NCI-H748 treated with DMSO at 0.1 percent for 48 hours (cell line): ENCODE measurements at regions not wholly inside any gene's neighbourhood (a gene's known extent, or its start where the extent isn't known, plus 50 kb on each side); places are given as distances from the start of the nearest gene placed in this dataset.

Source experiments
- DNase-seq: peaks from one replicate; lab custom pipeline; 2025; lab: John Stamatoyannopoulos, UW

DNA sequence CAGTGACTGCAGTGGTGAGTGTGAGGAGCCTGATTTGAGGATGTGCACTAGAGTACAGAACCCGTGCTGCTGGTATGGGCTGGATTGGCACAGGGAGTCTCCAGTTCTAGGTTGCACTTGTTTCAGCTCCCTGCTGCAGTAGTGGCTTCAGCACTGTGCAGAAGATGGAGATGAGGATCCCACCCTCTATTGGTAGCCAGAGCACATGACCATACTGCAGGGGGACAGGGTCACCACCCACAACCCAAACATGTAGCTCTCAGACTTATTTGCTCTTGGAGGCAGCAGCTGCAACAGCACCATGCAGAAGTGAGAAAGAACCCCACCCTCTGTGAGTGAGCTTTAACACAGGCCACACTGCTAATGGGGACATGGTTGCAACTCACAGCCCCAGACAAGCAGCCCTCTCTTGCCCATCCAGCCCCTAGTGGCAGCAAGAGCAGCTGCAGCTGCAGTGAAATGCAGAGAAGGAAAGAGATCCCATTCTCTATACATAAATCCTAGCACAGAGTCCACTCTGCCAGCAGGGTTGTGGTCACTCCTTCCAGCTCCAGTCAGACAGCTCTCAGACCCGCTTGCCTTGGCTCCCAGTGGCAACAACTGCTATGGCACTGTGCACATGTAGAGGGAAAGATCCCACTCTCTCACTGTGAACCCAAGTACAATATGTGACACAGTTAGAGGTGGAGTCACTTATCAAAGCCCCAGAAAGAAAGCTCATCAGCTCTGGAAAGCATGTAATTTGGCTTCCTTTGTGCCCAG, 51.4 kb upstream of the SCIN start:
- no peak for DNase-seq

DNA sequence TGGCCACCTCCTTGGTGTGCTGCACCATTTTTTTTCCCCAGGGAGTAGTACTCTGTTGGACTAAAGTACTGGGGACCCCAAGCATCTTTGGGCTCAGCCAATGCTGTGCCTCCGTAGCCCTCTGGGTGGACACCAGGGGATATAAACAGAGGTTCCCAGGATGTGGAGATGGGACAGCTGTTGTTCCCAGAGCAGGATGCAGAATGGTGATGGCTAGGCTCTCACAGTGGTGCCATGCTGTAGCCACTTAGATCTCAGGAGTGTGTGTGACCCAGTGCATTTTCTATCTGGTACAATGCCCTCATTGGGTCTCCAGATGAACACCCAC, 50.9 kb upstream of the SCIN start:
- no peak for DNase-seq
